Activated CD4-positive, alpha-beta memory T cell treated with anti-CD3 and anti-CD28 coated beads, Interleukin-2, amount 10 ng/mL, durations not matched to agents 7 days and 5 days (primary cell): ENCODE measurements at regions not wholly inside any gene's neighbourhood (a gene's known extent, or its start where the extent isn't known, plus 50 kb on each side); places are given as distances from the start of the nearest gene placed in this dataset.

ENCODE experiments used
- CTCF ChIA-PET: fragments of 350-600 bp; sonication (Branson Sonifier 250); formaldehyde crosslinking; loops from one replicate; lab custom pipeline; 2021; ENCODE audit warnings: antibody characterized with exemption, inconsistent platforms; lab: Charles Lee
- POLR2A ChIA-PET: fragments of 350-600 bp; sonication (Branson Sonifier 250); formaldehyde crosslinking; loops from one replicate; lab custom pipeline; 2021; ENCODE audit warnings: antibody characterized with exemption; lab: Charles Lee
- DNase-seq: peaks from one replicate; pipeline ENCODE4 v3.0.0-alpha.2; 2020
- H3K27ac Mint-ChIP-seq: one replicate; pipeline ENCODE4 v1.8.0; 2021; ENCODE audit warnings: mild to moderate bottlenecking, mixed read lengths
- H3K27me3 Mint-ChIP-seq: one replicate; pipeline ENCODE4 v1.8.0; 2021; ENCODE audit warnings: mixed read lengths
- H3K36me3 Mint-ChIP-seq: one replicate; pipeline ENCODE4 v1.8.0; 2021; ENCODE audit warnings: low read depth, mixed read lengths
- H3K4me1 Mint-ChIP-seq: one replicate; pipeline ENCODE4 v1.8.0; 2021; ENCODE audit warnings: mixed read lengths
- H3K4me3 Mint-ChIP-seq: one replicate; pipeline ENCODE4 v1.8.0; 2021; ENCODE audit warnings: mild to moderate bottlenecking, mixed read lengths
- H3K9me3 Mint-ChIP-seq: one replicate; pipeline ENCODE4 v1.8.0; 2021; ENCODE audit warnings: mixed read lengths

DNA sequence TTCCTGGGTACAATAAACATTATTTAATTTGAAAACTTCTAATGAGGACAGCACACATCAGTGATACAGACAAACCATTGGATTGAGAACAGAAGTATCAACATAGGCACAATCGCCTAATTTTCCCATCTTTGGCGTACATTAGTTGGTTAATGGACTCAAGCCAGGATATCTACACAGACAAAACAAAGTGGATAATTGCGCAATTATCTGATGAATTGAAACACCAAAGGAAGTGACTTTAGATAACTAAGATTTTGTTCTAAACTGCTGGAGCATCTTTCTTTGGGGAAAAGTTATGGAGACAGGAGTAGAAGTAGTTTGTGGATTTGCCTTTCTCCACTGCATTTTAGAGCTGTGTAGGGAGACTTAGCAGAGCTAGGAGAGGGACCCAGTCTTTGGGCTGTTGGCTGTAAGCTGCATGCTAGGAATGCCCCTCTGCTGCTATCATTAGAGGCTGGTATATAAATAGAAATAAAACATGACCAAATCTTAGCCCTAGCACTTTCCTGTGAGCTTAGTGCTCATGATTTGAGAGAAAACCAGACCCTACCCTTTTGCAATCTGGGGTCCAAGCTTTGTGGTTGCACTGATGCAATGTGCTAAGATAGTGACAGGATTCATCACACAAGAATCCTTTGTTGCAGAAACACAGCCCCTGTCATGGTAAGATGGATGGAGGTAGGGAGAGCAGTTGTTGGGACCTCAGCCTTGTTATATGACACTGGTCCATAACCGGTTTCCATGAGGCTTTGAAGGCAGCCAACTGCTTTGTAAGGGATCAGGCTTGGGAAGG lies 264.5 kb upstream of the PIK3C3 start:
- no peak for DNase-seq
- ChIA-PET CTCF (no interaction called here), POLR2A (no interaction called here)
- H3K4me3 Mint-ChIP-seq = no peak overlapping the region
- H3K27ac Mint-ChIP-seq = no peak overlapping the region
- no peaks in the 10 kb centered on the region for H3K4me1 Mint-ChIP-seq
- H3K9me3 Mint-ChIP-seq = no peaks in the 10 kb centered on the region
- H3K36me3 Mint-ChIP-seq = no peaks in the 10 kb centered on the region
- H3K27me3 Mint-ChIP-seq = no peaks in the 10 kb centered on the region

DNA sequence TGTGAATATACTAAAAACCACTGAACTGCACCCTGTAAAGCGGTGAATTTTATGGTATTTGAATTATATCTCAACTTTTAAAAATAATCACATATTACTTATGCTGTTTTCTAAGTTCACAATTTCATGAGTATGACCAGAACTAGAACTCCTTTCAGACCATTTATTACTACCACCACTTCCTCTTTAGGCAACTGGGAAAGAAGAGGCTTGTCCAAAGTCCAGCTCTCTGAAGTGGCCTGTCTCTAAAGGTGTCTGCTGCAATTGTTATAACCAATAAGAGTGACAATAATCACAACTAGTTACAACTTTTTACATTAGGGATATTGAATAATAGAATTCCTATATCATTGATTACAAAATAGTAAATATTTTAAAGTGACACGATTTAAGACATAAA lies 267.9 kb upstream of the PIK3C3 start:
- ChIA-PET POLR2A (no interaction called here), CTCF (no interaction called here)
- no peak overlapping the region for H3K4me3 Mint-ChIP-seq
- DNase-seq = no peak
- H3K27me3 Mint-ChIP-seq = no peaks in the 10 kb centered on the region
- no peaks in the 10 kb centered on the region for H3K4me1 Mint-ChIP-seq
- H3K27ac Mint-ChIP-seq = no peak overlapping the region
- no peaks in the 10 kb centered on the region for H3K9me3 Mint-ChIP-seq
- H3K36me3 Mint-ChIP-seq = no peaks in the 10 kb centered on the region

DNA sequence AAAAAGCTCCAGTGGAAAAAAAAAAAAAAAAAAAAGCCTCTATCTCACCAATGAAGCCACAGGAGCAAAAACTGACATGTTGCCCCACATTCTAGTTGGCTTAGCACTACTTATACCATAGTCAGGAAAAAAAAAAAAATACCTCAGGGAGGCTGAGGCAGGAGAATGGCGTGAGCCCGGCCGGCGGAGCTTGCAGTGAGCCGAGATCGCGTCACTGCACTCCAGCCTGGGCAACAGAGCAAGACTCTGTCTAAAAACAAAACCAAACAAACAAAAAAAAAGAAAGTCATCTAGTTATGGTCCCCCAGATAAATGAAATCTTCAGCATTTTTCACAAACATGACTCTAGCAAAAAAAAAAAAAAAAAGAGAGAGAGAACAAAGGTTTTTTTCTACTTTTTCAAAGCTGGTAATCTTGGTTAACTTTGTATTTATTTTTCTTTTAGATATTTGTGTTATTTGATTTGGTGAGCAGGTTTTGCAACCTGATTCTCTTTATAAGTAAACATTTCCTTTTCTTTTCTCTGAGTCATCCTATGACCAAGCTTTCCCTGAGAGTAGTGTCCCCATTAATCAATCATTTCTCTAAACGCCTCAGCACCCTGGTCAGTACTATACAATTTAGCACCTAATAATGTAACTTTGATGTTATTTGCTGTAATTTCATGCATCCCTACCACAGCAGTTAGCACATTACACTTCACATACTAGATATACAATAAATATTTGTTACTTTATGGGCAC lies 273.7 kb upstream of the PIK3C3 start:
- H3K27me3 Mint-ChIP-seq = no peaks in the 10 kb centered on the region
- H3K36me3 Mint-ChIP-seq = no peaks in the 10 kb centered on the region
- no peak overlapping the region for H3K4me3 Mint-ChIP-seq
- no peak for DNase-seq
- H3K9me3 Mint-ChIP-seq = no peaks in the 10 kb centered on the region
- no peak overlapping the region for H3K27ac Mint-ChIP-seq
- CTCF ChIA-PET = no interaction called here
- POLR2A ChIA-PET = no interaction called here
- H3K4me1 Mint-ChIP-seq = no peaks in the 10 kb centered on the region

- no peaks in the 10 kb centered on the region for H3K36me3 Mint-ChIP-seq
- no peaks in the 10 kb centered on the region for H3K27me3 Mint-ChIP-seq
- ChIA-PET CTCF (no interaction called here), POLR2A (no interaction called here)
- no peak overlapping the region for H3K4me3 Mint-ChIP-seq
- H3K27ac Mint-ChIP-seq = no peak overlapping the region
- no peaks in the 10 kb centered on the region for H3K9me3 Mint-ChIP-seq
- no peaks in the 10 kb centered on the region for H3K4me1 Mint-ChIP-seq
- no peak for DNase-seq
Measured at GRCh38 chr18:41674506-41674905, 280.5 kb upstream of the PIK3C3 start.

DNA sequence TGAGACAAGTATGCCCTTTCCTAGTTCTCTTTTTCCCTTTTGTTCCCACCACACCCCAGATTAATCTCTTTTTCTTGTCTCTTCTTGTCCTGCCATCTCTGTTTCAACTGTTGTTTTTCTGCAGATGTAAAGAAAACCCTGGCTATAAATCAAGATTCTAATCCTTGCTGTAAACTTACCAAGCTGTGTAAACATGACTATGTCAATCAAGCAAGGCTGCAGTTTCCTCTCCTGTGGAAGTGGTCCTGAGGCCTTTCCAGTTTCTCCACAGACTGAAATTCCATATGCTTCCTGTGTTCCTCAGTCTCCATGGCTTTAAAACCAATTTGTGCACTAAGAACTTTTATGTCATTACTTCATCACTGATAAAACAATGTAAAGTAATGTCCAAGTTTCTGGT lies 288.8 kb upstream of the PIK3C3 start:
- H3K4me1 Mint-ChIP-seq = no peaks in the 10 kb centered on the region
- no peaks in the 10 kb centered on the region for H3K9me3 Mint-ChIP-seq
- no peak overlapping the region for H3K27ac Mint-ChIP-seq
- DNase-seq = no peak
- no peaks in the 10 kb centered on the region for H3K27me3 Mint-ChIP-seq
- H3K4me3 Mint-ChIP-seq = no peak overlapping the region
- CTCF ChIA-PET = no interaction called here
- no peaks in the 10 kb centered on the region for H3K36me3 Mint-ChIP-seq
- POLR2A ChIA-PET = no interaction called here

GRCh38 chr18:41665210-41665609 lies 289.8 kb upstream of the PIK3C3 start:
- Mint-ChIP-seq H3K27ac (no peak overlapping the region), H3K27me3 (no peaks in the 10 kb centered on the region), H3K9me3 (no peaks in the 10 kb centered on the region), H3K4me3 (no peak overlapping the region), H3K36me3 (no peaks in the 10 kb centered on the region), H3K4me1 (no peaks in the 10 kb centered on the region)
- DNase-seq = no peak
- ChIA-PET CTCF (no interaction called here), POLR2A (no interaction called here)

DNA sequence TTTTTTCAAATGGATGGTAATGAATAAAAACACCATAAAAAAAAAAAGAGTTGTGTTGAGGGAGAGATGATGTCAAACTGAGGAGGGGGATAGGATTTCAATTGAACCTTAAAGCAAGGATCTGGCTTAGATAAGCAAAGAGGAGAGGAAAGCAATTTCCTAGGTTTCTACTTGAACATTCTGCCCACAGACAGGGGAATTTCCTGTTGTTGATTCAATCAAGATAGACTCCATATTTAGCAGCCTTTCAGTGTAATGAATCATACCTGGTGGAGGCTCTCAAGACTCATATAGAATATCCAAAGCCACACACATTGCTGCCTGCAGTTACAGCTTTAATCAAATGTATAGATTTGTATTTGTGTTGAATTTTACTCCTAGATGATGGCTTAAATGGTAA lies 294.4 kb upstream of the PIK3C3 start:
- Mint-ChIP-seq H3K27ac (no peak overlapping the region), H3K4me3 (no peak overlapping the region), H3K36me3 (no peaks in the 10 kb centered on the region), H3K27me3 (no peaks in the 10 kb centered on the region), H3K9me3 (no peaks in the 10 kb centered on the region), H3K4me1 (no peaks in the 10 kb centered on the region)
- ChIA-PET CTCF (no interaction called here), POLR2A (no interaction called here)
- no peak for DNase-seq

GRCh38 chr18:41659438-41660130 lies 295.4 kb upstream of the PIK3C3 start:
- H3K4me3 Mint-ChIP-seq = no peak overlapping the region
- no peaks in the 10 kb centered on the region for H3K4me1 Mint-ChIP-seq
- ChIA-PET CTCF (no interaction called here), POLR2A (no interaction called here)
- no peaks in the 10 kb centered on the region for H3K36me3 Mint-ChIP-seq
- H3K27me3 Mint-ChIP-seq = no peaks in the 10 kb centered on the region
- H3K27ac Mint-ChIP-seq = no peak overlapping the region
- no peaks in the 10 kb centered on the region for H3K9me3 Mint-ChIP-seq
- DNase-seq = no peak

DNA sequence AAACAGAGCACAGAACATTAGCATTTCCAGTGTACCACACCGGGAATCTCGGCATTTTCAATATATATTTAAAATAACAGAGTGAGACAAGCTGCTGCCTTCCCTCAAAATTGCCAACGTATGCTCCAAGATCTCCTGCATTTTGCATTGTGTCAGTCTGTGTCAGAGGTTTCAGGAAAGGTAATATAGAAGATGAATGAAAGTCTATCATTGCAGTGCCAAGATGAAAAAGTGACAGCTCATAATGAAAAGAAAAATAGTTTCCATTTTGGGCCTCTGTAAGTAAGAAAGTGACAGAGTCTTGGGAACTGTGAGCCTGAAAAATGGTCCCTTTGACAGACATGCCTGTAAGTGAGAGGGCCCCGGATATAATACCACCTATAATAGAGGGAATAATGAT lies 297.8 kb upstream of the PIK3C3 start:
- POLR2A ChIA-PET = no interaction called here
- DNase-seq = no peak
- CTCF ChIA-PET = no interaction called here
- Mint-ChIP-seq H3K27ac (no peak overlapping the region), H3K9me3 (no peaks in the 10 kb centered on the region), H3K36me3 (no peaks in the 10 kb centered on the region), H3K27me3 (no peaks in the 10 kb centered on the region), H3K4me1 (no peaks in the 10 kb centered on the region), H3K4me3 (no peak overlapping the region)

GRCh38 chr18:41655074-41655473 lies 300.0 kb upstream of the PIK3C3 start:
- no peaks in the 10 kb centered on the region for H3K27me3 Mint-ChIP-seq
- no peaks in the 10 kb centered on the region for H3K36me3 Mint-ChIP-seq
- no peak overlapping the region for H3K4me3 Mint-ChIP-seq
- no peak for DNase-seq
- H3K27ac Mint-ChIP-seq = no peak overlapping the region
- ChIA-PET CTCF (no interaction called here), POLR2A (no interaction called here)
- no peaks in the 10 kb centered on the region for H3K4me1 Mint-ChIP-seq
- H3K9me3 Mint-ChIP-seq = no peaks in the 10 kb centered on the region

DNA sequence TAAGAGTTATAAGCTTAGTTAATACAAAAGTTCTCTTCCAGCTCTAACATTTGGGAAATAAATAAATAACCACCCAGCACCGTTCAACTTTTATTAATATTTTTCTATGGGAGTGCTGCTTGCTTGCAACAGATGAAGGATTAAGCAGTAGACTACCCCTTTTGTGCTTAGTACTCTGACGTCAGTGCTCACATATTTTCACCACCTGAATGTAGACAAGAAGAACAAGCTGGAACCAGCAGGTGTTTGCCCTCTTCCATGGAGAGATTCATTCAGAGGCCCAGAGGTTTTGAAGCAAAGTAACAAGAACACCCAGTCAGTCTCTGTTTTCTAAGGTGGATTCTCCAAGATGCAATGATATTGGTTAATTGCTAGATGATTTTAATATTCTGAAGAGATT lies 307.1 kb upstream of the PIK3C3 start:
- no peak overlapping the region for H3K4me3 Mint-ChIP-seq
- no peak for DNase-seq
- no peaks in the 10 kb centered on the region for H3K9me3 Mint-ChIP-seq
- CTCF ChIA-PET = no interaction called here
- no peaks in the 10 kb centered on the region for H3K27me3 Mint-ChIP-seq
- H3K27ac Mint-ChIP-seq = no peak overlapping the region
- H3K36me3 Mint-ChIP-seq = no peaks in the 10 kb centered on the region
- no peaks in the 10 kb centered on the region for H3K4me1 Mint-ChIP-seq
- POLR2A ChIA-PET = no interaction called here

- no peak for DNase-seq
- Mint-ChIP-seq H3K4me1 (no peaks in the 10 kb centered on the region), H3K4me3 (no peak overlapping the region), H3K36me3 (no peaks in the 10 kb centered on the region), H3K9me3 (no peaks in the 10 kb centered on the region), H3K27me3 (no peaks in the 10 kb centered on the region), H3K27ac (no peak overlapping the region)
- POLR2A ChIA-PET = no interaction called here
- CTCF ChIA-PET = no interaction called here
Measured at GRCh38 chr18:41646915-41647620, 308.0 kb upstream of the PIK3C3 start.
